Stimulated activated CD4-positive, alpha-beta T cell treated with anti-CD3 and anti-CD28 coated beads, Interleukin-4, amount 100 ng/mL, for 48 hours (primary cell): ENCODE measurements at regions not wholly inside any gene's neighbourhood (a gene's known extent, or its start where the extent isn't known, plus 50 kb on each side); places are given as distances from the start of the nearest gene placed in this dataset.
"Not testable (repeated sequence)": the region's sequence is repeated elsewhere in the genome, so short reads cannot be mapped to it uniquely, and the experiment has no call there.

ENCODE experiments used
- DNase-seq, 2 donors: peaks; one replicate each; pipeline ENCODE4 v3.0.0-alpha.2; 2020; ENCODE audit warnings: low read depth in 2 of 2

DNA sequence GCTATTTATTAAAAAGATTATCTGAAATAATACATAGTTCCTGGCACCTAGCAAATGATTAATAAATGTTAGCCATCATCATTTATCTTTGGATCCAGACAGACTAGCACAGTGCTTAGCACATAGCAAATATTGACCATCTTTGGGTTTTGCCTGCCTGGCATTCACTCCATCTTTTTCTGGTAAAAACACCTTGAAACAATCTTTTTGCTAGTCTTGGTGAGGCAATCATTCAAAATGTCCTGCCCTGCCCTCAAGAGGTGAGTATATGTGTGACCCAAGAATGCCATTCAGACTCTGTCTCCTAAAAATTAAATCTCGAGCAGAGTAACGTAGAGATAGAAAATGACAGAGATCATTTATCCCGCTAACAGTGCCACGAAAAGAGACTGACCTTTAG lies 78.3 kb upstream of the ZNF280D start:
- no peak for DNase-seq

DNA sequence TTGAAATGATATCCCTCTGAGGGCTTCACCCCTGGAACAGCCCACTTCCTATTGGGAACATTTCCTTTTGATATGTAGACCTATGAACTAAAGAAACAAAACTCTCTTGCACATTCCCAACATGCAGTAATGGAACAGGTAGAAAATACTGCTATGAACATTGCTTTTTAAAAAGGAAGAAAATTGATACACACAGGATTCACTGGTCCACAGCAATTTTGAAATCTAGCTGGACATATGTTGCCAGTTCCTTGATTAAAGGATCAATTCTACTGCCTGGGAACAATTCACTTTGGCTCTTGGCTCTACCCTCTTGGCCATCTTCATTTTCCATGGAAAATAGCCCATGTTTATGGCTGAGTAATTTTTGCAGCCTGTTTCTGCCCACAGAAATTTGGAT lies 74.9 kb upstream of the ZNF280D start:
- no peak for DNase-seq

- DNase-seq, result no peak
Measured at GRCh38 chr15:56806148-56806536, 72.8 kb upstream of the ZNF280D start.

GRCh38 chr15:56805466-56806147 lies 72.3 kb upstream of the ZNF280D start:
- peak in 1 of 2 donors; percentile 20 for DNase-seq

- DNase-seq, result no peak
Measured at GRCh38 chr15:56804938-56805337, 71.6 kb upstream of the ZNF280D start.

GRCh38 chr15:56804279-56804678 lies 71.0 kb upstream of the ZNF280D start:
- DNase-seq, result no peak

GRCh38 chr15:56802161-56802560 lies 68.9 kb upstream of the ZNF280D start:
- no peak for DNase-seq

GRCh38 chr15:56798639-56799038 lies 65.3 kb upstream of the ZNF280D start:
- peak; percentile 6 to 36 for DNase-seq

- DNase-seq, result no peak
Measured at GRCh38 chr15:56797720-56798275, 64.5 kb upstream of the ZNF280D start.

- DNase-seq, result no peak
Measured at GRCh38 chr15:56795502-56795901, 62.2 kb upstream of the ZNF280D start.

GRCh38 chr15:56794553-56795329 lies 61.4 kb upstream of the ZNF280D start:
- DNase-seq, result no peak

DNA sequence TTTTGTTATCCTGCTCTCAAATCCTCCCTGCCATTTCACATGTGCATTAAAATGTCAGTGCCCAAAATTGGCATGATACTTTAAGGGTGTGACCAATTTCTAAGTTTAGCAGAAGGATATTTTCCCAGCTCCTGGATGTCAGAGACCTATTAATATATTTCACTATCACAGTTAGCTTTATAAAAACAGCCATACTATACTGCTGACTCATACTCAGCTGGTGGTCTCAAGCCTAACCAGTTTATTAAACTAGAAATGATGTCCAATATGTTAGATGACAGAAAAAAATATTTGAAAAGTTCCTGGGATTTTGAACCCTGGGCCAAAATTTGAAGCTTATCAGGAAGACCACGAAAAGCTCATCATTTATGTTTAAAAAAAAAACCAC lies 60.9 kb upstream of the ZNF280D start:
- no peak for DNase-seq

DNA sequence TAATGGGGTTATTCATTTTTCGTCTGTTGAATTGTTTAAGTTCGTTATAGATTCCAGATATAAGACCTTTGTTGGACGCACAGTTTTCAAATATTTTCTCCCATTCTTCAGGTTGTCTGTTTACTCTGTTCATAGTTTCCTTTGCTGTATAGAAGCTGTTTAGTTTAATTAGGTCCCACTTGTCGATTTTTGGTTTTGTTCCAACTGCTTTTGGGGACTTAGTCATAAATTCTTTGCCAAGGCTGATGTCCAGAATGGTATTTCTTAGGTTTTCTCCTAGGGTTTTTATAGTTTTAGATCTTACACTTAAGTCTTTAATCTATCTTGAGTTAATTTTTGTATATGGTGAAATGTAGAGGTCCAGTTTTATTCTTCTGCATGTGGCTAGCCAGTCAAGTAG lies 58.9 kb upstream of the ZNF280D start:
- no peak for DNase-seq

- DNase-seq, result not testable (repeated sequence)
Measured at GRCh38 chr15:56791521-56791920, 58.2 kb upstream of the ZNF280D start.

- no peak for DNase-seq
Measured at GRCh38 chr15:56788359-56788758, 55.0 kb upstream of the ZNF280D start.

DNA sequence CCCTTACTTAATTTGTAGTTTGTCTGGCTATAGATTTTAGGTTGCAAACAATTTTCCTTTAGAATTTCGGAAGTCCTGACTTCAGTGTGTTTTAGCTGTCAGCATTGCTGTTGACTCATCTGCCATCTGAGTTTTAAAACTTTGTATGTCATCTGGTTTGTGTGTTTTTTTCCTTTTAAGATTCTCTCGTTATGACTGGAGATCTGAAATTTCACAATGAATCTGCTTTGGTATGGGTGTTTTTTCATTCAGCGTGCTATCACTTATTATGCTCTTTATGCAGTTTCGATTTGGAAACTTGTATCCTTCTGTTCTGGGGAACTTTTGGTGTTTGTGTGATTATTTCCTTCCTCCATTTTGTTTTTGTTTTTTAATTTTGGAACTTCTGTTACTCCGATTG lies 53.7 kb upstream of the ZNF280D start:
- no peak for DNase-seq

DNA sequence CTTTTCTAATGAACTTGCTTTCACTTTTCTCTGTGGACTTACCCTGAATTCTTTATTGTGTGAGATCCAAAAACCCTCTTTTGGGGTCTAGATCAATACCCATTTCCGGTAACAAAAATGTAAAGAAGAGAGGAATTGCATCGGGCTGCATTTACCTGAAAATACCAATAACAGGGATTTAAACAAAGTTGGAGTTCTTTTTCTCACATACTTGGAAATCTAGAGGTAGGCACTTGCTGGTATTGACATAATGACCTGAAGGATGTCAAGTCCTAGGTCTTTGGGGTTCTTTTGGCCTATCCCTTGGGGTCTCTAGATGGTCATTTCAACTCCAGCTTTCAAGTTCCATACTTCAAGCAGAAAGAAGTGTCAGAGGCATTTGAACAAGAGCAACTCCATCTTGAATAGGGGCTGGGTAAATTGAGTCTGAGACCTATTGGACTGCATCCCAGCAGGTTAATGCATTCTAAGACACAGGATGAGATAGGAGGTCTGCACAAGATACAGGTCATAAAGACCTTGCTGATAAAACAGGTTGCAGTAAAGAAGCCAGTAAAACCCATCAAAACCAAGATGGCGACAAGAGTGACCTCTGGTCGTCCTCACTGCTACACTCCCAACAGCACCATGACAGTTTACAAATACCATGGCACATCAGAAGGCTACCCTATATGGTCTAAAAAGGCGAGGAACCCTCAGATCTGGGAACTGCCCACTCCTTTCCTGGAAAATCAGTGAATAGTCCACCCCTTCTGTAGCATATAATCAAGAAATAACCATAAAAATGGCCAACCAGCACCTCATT lies 50.8 kb upstream of the ZNF280D start:
- no peak for DNase-seq

DNA sequence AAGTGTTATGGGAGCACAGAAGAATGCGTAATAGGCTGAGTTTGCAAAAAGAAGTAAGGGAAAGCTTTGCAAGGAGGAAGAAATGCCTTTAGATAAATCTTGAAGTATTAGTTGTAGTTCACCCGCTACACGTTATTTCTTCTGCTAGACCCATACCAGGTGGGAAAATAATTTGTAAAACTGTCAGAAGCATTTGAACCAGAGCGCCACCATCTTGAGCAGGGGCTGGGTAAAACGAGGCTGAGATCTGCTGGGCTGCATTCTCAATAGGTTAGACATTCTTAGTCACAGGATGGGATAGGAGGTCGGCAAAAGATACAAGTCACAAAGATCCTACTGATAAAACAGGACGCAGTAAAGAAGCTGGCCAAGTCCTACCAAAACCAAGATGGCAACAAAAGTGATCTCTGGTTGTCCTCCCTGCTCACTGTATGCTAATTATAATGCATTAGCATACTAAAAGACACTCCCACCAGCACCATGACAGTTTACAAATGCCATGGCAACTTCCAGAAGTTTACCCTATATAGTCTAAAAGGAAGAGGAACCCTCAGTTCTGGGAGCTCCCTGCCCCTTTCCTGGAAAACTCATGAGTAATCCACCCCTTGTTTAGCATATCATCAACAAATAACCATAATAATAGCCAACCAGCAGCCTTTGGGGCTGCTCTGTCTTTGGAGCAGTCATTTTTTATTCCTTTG lies 50.0 kb upstream of the ZNF280D start:
- DNase-seq, result no peak
